Fibroblast of the conjunctiva (primary cell): ENCODE measurements at regions not wholly inside any gene's neighbourhood (a gene's known extent, or its start where the extent isn't known, plus 50 kb on each side); places are given as distances from the start of the nearest gene placed in this dataset.

Experiments
- DNase-seq: peaks from one replicate; pipeline ENCODE4 v3.0.0-alpha.2; 2010; ENCODE audit warnings: low read depth

- DNase-seq, result peak; percentile 63
Observed at GRCh38 chr2:221166292-221166691, 405.8 kb downstream of the EPHA4 start.

GRCh38 chr2:221167561-221167960 is 404.5 kb downstream of the EPHA4 start:
- no peak for DNase-seq

GRCh38 chr2:221169724-221170123 is 402.4 kb downstream of the EPHA4 start:
- no peak for DNase-seq

GRCh38 chr2:221170548-221170947 is 401.6 kb downstream of the EPHA4 start:
- no peak for DNase-seq

GRCh38 chr2:221176667-221177066 is 395.4 kb downstream of the EPHA4 start:
- DNase-seq, result no peak

- DNase-seq, result no peak
Observed at GRCh38 chr2:221178139-221178538, 394.0 kb downstream of the EPHA4 start.

GRCh38 chr2:221186873-221187272 is 385.2 kb downstream of the EPHA4 start:
- no peak for DNase-seq

- DNase-seq, result no peak
Observed at GRCh38 chr2:221189431-221190067, 382.6 kb downstream of the EPHA4 start.

GRCh38 chr2:221195829-221196228 is 376.3 kb downstream of the EPHA4 start:
- no peak for DNase-seq

- DNase-seq, result no peak
Observed at GRCh38 chr2:221197225-221197856, 374.8 kb downstream of the EPHA4 start.

GRCh38 chr2:221198309-221198708 is 373.8 kb downstream of the EPHA4 start:
- no peak for DNase-seq

GRCh38 chr2:221200184-221200839 is 371.8 kb downstream of the EPHA4 start:
- no peak for DNase-seq

GRCh38 chr2:221202431-221202830 is 369.7 kb downstream of the EPHA4 start:
- DNase-seq, result no peak

GRCh38 chr2:221203125-221203524 is 369.0 kb downstream of the EPHA4 start:
- no peak for DNase-seq

- no peak for DNase-seq
Observed at GRCh38 chr2:221203856-221204255, 368.2 kb downstream of the EPHA4 start.

- no peak for DNase-seq
Observed at GRCh38 chr2:221204699-221205098, 367.4 kb downstream of the EPHA4 start.

- DNase-seq, result no peak
Observed at GRCh38 chr2:221205103-221205673, 366.9 kb downstream of the EPHA4 start.

- DNase-seq, result no peak
Observed at GRCh38 chr2:221210686-221211085, 361.4 kb downstream of the EPHA4 start.

GRCh38 chr2:221211653-221212052 is 360.5 kb downstream of the EPHA4 start:
- no peak for DNase-seq

- no peak for DNase-seq
Observed at GRCh38 chr2:221212105-221212504, 360.0 kb downstream of the EPHA4 start.

- no peak for DNase-seq
Observed at GRCh38 chr2:221215487-221215886, 356.6 kb downstream of the EPHA4 start.

GRCh38 chr2:221216636-221217035 is 355.5 kb downstream of the EPHA4 start:
- no peak for DNase-seq

GRCh38 chr2:221225752-221226151 is 346.4 kb downstream of the EPHA4 start:
- DNase-seq, result no peak
